Transverse colon (tissue), 3 donors: ENCODE measurements at regions not wholly inside any gene's neighbourhood (a gene's known extent, or its start where the extent isn't known, plus 50 kb on each side); places are given as distances from the start of the nearest gene placed in this dataset.

Experiments
- CTCF ChIP-seq, 5 experiments: fragments of 200-600 bp in 3 of 5; fragments of 450-650 bp in 2 of 5; sonication (generic) in 3 of 5; IDR thresholded peaks; 1 replicate in 2 of 5; 2 replicates in 3 of 5; pipeline ENCODE4 v1.5.1; 2016 to 2017; ENCODE audit warnings: antibody characterized with exemption in 5 of 5, inconsistent platforms in 3 of 5, mild to moderate bottlenecking in 2 of 5, moderate library complexity in 1 of 5
- EP300 ChIP-seq: sonication (generic); formaldehyde crosslinking; IDR thresholded peaks from one replicate; pipeline ENCODE4 v1.6.1; 2017; ENCODE audit warnings: antibody characterized with exemption, low read depth
- POLR2A ChIP-seq: fragments of 450-650 bp; IDR thresholded peaks from one replicate; pipeline ENCODE4 v1.6.1; 2016; ENCODE audit warnings: antibody characterized with exemption, mild to moderate bottlenecking, moderate library complexity

GRCh38 chr3:10746001-10746400 is 70.0 kb upstream of the SLC6A11 start:
- no peak for TF ChIP-seq POLR2A
- no peak for TF ChIP-seq CTCF (IDR thresholded peaks at IDR 0.05)
- TF ChIP-seq EP300, result no peak
